SU-DHL-6 (cell line): ENCODE measurements at regions not wholly inside any gene's neighbourhood (a gene's known extent, or its start where the extent isn't known, plus 50 kb on each side); places are given as distances from the start of the nearest gene placed in this dataset.

Experiments used
- H2AFZ ChIP-seq: fragments of 200-600 bp; sonication (generic); 2 replicates; pipeline ENCODE4 v1.6.1; 2014; ENCODE audit warnings: low read depth, mild to moderate bottlenecking, moderate library complexity, mixed read lengths, antibody characterized with exemption, low read length; ENCODE audit not compliant: severe bottlenecking
- H3F3A ChIP-seq: fragments of 200-600 bp; shearing (Covaris generic); 2 replicates; pipeline ENCODE4 v1.6.0; 2016; ENCODE audit warnings: antibody characterized with exemption, mild to moderate bottlenecking; ENCODE audit not compliant: insufficient read depth
- H3K27ac ChIP-seq: fragments of 200-600 bp; sonication (generic); 2 replicates; pipeline ENCODE4 v1.5.1; 2016; ENCODE audit warnings: low read depth, mild to moderate bottlenecking, low read length, moderate library complexity, mixed read lengths
- H3K27me3 ChIP-seq: fragments of 200-600 bp; sonication (generic), shearing (Covaris generic); 2 replicates; pipeline ENCODE4 v1.6.0; 2014; ENCODE audit warnings: mild to moderate bottlenecking, low read length
- H3K36me3 ChIP-seq: fragments of 200-600 bp; sonication (generic); 2 replicates; pipeline ENCODE4 v1.6.1; 2014; ENCODE audit warnings: mild to moderate bottlenecking, low read length, mixed read lengths
- H3K4me2 ChIP-seq: fragments of 300-600, 200-600 bp; shearing (Covaris generic), sonication (generic); 2 replicates; pipeline ENCODE4 v1.6.0; 2014; ENCODE audit warnings: low read length, low read depth, mild to moderate bottlenecking; ENCODE audit not compliant: poor library complexity, severe bottlenecking
- H3K4me3 ChIP-seq: fragments of 200-600 bp; sonication (generic); 2 replicates; pipeline ENCODE4 v1.5.1; 2014; ENCODE audit warnings: antibody characterized with exemption, low read length, mild to moderate bottlenecking, mixed read lengths; ENCODE audit not compliant: insufficient read depth, poor library complexity, severe bottlenecking
- H3K79me2 ChIP-seq: fragments of 200-600 bp; sonication (generic); 2 replicates; pipeline ENCODE4 v1.6.1; 2014; ENCODE audit warnings: mild to moderate bottlenecking, low read length, moderate library complexity; ENCODE audit not compliant: insufficient read depth
- H3K9ac ChIP-seq: fragments of 200-600 bp; sonication (generic); 2 replicates; pipeline ENCODE4 v1.7.0; 2014; ENCODE audit warnings: mild to moderate bottlenecking, low read length
- H3K9me2 ChIP-seq: fragments of 200-600 bp; sonication (generic); replicated peaks from 2 replicates; pipeline ENCODE4 v1.6.1; 2014; ENCODE audit warnings: low read length; ENCODE audit not compliant: insufficient read depth
- H3K9me3 ChIP-seq: fragments of 200-600 bp; sonication (generic); 2 replicates; pipeline ENCODE4 v1.6.1; 2014; ENCODE audit warnings: low read length, mixed read lengths; ENCODE audit not compliant: insufficient read depth
- H4K20me1 ChIP-seq: fragments of 200-600 bp; sonication (generic); 2 replicates; pipeline ENCODE4 v1.6.1; 2014; ENCODE audit warnings: low read depth, mild to moderate bottlenecking, antibody characterized with exemption, low read length, moderate library complexity, mixed read lengths
- EZH2phosphoT487 ChIP-seq: fragments of 200-600 bp; sonication (generic), shearing (Covaris generic); conservative IDR thresholded peaks from 2 replicates; pipeline ENCODE4 v1.6.1; 2018; ENCODE audit warnings: mild to moderate bottlenecking, antibody characterized with exemption, low read length, moderate library complexity, mixed read lengths
- TF ChIP-seq, protein P1 (sequence below): fragments of 200-600 bp; sonication (generic); IDR thresholded peaks from one replicate; pipeline ENCODE4 v1.5.1; 2017; ENCODE audit warnings: antibody characterized with exemption, mild to moderate bottlenecking, low read length, moderate library complexity; ENCODE audit not compliant: insufficient read depth, poor library complexity, severe bottlenecking

DNA sequence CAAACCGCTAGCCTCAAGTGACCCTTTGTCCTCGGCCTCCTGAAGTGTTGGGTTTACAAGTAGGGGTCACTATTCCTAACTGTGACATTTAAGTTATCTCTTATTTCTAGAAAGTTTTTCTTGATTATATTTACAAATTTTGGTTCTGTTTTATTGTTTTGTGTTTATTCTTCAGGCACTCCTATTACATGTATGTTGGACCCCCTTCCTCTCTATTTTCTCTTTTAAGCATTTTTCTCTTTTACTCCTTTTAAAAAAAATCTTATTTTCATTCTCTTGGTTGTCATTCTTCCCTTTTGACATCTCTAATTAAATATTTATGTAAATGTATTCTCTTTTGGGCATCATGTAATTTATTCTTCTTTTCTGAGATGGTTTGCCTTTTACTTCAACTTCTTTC, 50.4 kb upstream of the MAP3K7 start:
- Histone ChIP-seq H3F3A (no peaks in the 10 kb centered on the region), H3K79me2 (no peaks in the 10 kb centered on the region), H3K27ac (no peak overlapping the region), H3K27me3 (no peaks in the 10 kb centered on the region), H3K4me3 (no peak overlapping the region), H3K9me3 (0 out of 2 replicates have a peak, but pooled peaks cover 4% of the 10 kb centered on the region), H3K9me2 (no peaks in the 10 kb centered on the region), H4K20me1 (no peaks in the 10 kb centered on the region), H3K36me3 (no peaks in the 10 kb centered on the region), H3K9ac (no peak overlapping the region), H3K4me2 (no peak overlapping the region), H2AFZ (no peak overlapping the region)
- TF ChIP-seq EZH2phosphoT487 = no peak
- TF ChIP-seq, protein P1, sequence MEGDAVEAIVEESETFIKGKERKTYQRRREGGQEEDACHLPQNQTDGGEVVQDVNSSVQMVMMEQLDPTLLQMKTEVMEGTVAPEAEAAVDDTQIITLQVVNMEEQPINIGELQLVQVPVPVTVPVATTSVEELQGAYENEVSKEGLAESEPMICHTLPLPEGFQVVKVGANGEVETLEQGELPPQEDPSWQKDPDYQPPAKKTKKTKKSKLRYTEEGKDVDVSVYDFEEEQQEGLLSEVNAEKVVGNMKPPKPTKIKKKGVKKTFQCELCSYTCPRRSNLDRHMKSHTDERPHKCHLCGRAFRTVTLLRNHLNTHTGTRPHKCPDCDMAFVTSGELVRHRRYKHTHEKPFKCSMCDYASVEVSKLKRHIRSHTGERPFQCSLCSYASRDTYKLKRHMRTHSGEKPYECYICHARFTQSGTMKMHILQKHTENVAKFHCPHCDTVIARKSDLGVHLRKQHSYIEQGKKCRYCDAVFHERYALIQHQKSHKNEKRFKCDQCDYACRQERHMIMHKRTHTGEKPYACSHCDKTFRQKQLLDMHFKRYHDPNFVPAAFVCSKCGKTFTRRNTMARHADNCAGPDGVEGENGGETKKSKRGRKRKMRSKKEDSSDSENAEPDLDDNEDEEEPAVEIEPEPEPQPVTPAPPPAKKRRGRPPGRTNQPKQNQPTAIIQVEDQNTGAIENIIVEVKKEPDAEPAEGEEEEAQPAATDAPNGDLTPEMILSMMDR = no peak
